ENCODE measurements at regions not wholly inside any gene's neighbourhood (a gene's known extent, or its start where the extent isn't known, plus 50 kb on each side); places are given as distances from the start of the nearest gene placed in this dataset.
"Not testable (repeated sequence)": the region's sequence is repeated elsewhere in the genome, so short reads cannot be mapped to it uniquely, and the experiment has no call there.

GRCh38 chr11:49405743-49406142, 197.3 kb upstream of the FOLH1 start:
- Histone ChIP-seq H3K9ac (ENCODE audit: insufficient read depth, low read depth, low read length) (no peak overlapping the region), H3K4me2 (ENCODE audit: low read depth, low read length) (no peak overlapping the region), H3K27me3 (ENCODE audit: control insufficient read depth in 1 of 2, insufficient read depth in 2 of 2, low read length in 2 of 2) (no peaks in the 10 kb centered on the region), H3K79me2 (ENCODE audit: insufficient read depth, low read length) (no peaks in the 10 kb centered on the region), H3K27ac (ENCODE audit: extremely low read length, insufficient read depth, low read length) (no peak overlapping the region), H3K36me3 (replicated peaks in 1 of 2; ENCODE audit: control insufficient read depth in 1 of 2, insufficient read depth in 2 of 2, low read length in 2 of 2) (no peaks in the 10 kb centered on the region), H3K9me3 (ENCODE audit: low read length) (no peaks in the 10 kb centered on the region), H3K4me1 (ENCODE audit: insufficient read depth, low read length) (no peaks in the 10 kb centered on the region), H3K4me3 (replicated peaks in 1 of 3; ENCODE audit: insufficient read depth in 1 of 3, low read depth in 2 of 3, low read length in 3 of 3) (no peak overlapping the region), H2AFZ (ENCODE audit: low read length) (no peak overlapping the region), H4K20me1 (ENCODE audit: insufficient read depth, low read length) (no peaks in the 10 kb centered on the region)
- FAIRE-seq (no peak), DNase-seq (ENCODE audit: low spot score) (no peak), ATAC-seq (no peak)
- in situ Hi-C loops (cut with HindIII; ENCODE audit: extremely low pct_ligation_motif_present, low pct_unique_long_range_greater_than_20kb): no loop called here
- intact Hi-C loops (cut with micrococcal nuclease; ENCODE audit: unreplicated experiment): no loop called here
- POLR2A ChIA-PET: no interaction called here
- CTCF ChIA-PET (ENCODE audit: low intra/inter-chr PET ratio, low total read pairs): no interaction called here
- 53% methylated on average over 14 of the region's 14 CpGs for WGBS (ENCODE audit: low lambda C conversion rate)
- TF ChIP-seq ZNF362 (CRISPR knock-in tag; IDR thresholded peaks at IDR 0.05; ENCODE audit: borderline replicate concordance): no peak
- no peak for TF ChIP-seq ZNF619 (CRISPR knock-in tag; IDR thresholded peaks at IDR 0.05)
- no peak for TF ChIP-seq DPF2 (CRISPR knock-in tag; IDR thresholded peaks at IDR 0.05; ENCODE audit: borderline replicate concordance, low read depth)
- TF ChIP-seq RFX1 (IDR thresholded peaks at IDR 0.05): no peak
- TF ChIP-seq ZNF207 (IDR thresholded peaks at IDR 0.05; ENCODE audit: borderline replicate concordance): no peak
- TF ChIP-seq SRSF1 (optimal IDR thresholded peaks at IDR 0.05; ENCODE audit: low read depth, low read length): no peak
- TF ChIP-seq KMT2A (CRISPR knock-in tag; IDR thresholded peaks at IDR 0.05): no peak
- TF ChIP-seq ZNF674 (CRISPR knock-in tag; IDR thresholded peaks at IDR 0.05; ENCODE audit: low read depth): no peak
- no peak for TF ChIP-seq NFIB (CRISPR knock-in tag; IDR thresholded peaks at IDR 0.05; ENCODE audit: borderline replicate concordance)
- TF ChIP-seq ZNF512 (CRISPR knock-in tag; IDR thresholded peaks at IDR 0.05): no peak
- TF ChIP-seq CHD2 (IDR thresholded peaks at IDR 0.05; ENCODE audit: low read depth, low read length): no peak
- TF ChIP-seq ZNF282 (IDR thresholded peaks at IDR 0.05; ENCODE audit: partially characterized antibody): no peak
- no peak for TF ChIP-seq NFE2L2 (IDR thresholded peaks at IDR 0.05; ENCODE audit: low read length)
- no TSS peak for BruUV-seq (replicated peaks)

GRCh38 chr11:49395789-49396188, 187.4 kb upstream of the FOLH1 start:
- CTCF ChIA-PET (ENCODE audit: low intra/inter-chr PET ratio, low total read pairs); H3K27ac ChIP-seq (ENCODE audit: extremely low read length, insufficient read depth, low read length); in situ Hi-C loops (cut with HindIII; ENCODE audit: extremely low pct_ligation_motif_present, low pct_unique_long_range_greater_than_20kb); intact Hi-C loops (cut with micrococcal nuclease; ENCODE audit: unreplicated experiment); H3K4me1 ChIP-seq (ENCODE audit: insufficient read depth, low read length); ATAC-seq; H3K4me3 ChIP-seq (replicated peaks in 1 of 3; ENCODE audit: insufficient read depth in 1 of 3, low read depth in 2 of 3, low read length in 3 of 3); H3K36me3 ChIP-seq (replicated peaks in 1 of 2; ENCODE audit: control insufficient read depth in 1 of 2, insufficient read depth in 2 of 2, low read length in 2 of 2); H3K4me2 ChIP-seq (ENCODE audit: low read depth, low read length); H2AFZ ChIP-seq (ENCODE audit: low read length); H4K20me1 ChIP-seq (ENCODE audit: insufficient read depth, low read length); POLR2A ChIA-PET; BruUV-seq (replicated peaks); H3K27me3 ChIP-seq (ENCODE audit: control insufficient read depth in 1 of 2, insufficient read depth in 2 of 2, low read length in 2 of 2); H3K9me3 ChIP-seq (ENCODE audit: low read length); FAIRE-seq; DNase-seq (ENCODE audit: low spot score); H3K79me2 ChIP-seq (ENCODE audit: insufficient read depth, low read length); H3K9ac ChIP-seq (ENCODE audit: insufficient read depth, low read depth, low read length): not testable (repeated sequence)

- in situ Hi-C loops (cut with HindIII; ENCODE audit: extremely low pct_ligation_motif_present, low pct_unique_long_range_greater_than_20kb); H3K9ac ChIP-seq (ENCODE audit: insufficient read depth, low read depth, low read length); ATAC-seq; DNase-seq (ENCODE audit: low spot score); H3K27ac ChIP-seq (ENCODE audit: extremely low read length, insufficient read depth, low read length); CTCF ChIA-PET (ENCODE audit: low intra/inter-chr PET ratio, low total read pairs); H3K27me3 ChIP-seq (ENCODE audit: control insufficient read depth in 1 of 2, insufficient read depth in 2 of 2, low read length in 2 of 2); BruUV-seq (replicated peaks); H3K4me2 ChIP-seq (ENCODE audit: low read depth, low read length); H3K4me1 ChIP-seq (ENCODE audit: insufficient read depth, low read length); H3K9me3 ChIP-seq (ENCODE audit: low read length); H3K4me3 ChIP-seq (replicated peaks in 1 of 3; ENCODE audit: insufficient read depth in 1 of 3, low read depth in 2 of 3, low read length in 3 of 3); H4K20me1 ChIP-seq (ENCODE audit: insufficient read depth, low read length); FAIRE-seq; H3K36me3 ChIP-seq (replicated peaks in 1 of 2; ENCODE audit: control insufficient read depth in 1 of 2, insufficient read depth in 2 of 2, low read length in 2 of 2); POLR2A ChIA-PET; H3K79me2 ChIP-seq (ENCODE audit: insufficient read depth, low read length); intact Hi-C loops (cut with micrococcal nuclease; ENCODE audit: unreplicated experiment); H2AFZ ChIP-seq (ENCODE audit: low read length): not testable (repeated sequence)
- WGBS (ENCODE audit: low lambda C conversion rate): 6% methylated on average over 5 of the region's 5 CpGs
Measured at GRCh38 chr11:49390362-49390761, 182.0 kb upstream of the FOLH1 start.

Data from HepG2 (cell line).